ENCODE measurements at regions not wholly inside any gene's neighbourhood (a gene's known extent, or its start where the extent isn't known, plus 50 kb on each side); places are given as distances from the start of the nearest gene placed in this dataset.
A peak's percentile ranks its signal among the peaks of the same experiment; 100 is the strongest.

DNA sequence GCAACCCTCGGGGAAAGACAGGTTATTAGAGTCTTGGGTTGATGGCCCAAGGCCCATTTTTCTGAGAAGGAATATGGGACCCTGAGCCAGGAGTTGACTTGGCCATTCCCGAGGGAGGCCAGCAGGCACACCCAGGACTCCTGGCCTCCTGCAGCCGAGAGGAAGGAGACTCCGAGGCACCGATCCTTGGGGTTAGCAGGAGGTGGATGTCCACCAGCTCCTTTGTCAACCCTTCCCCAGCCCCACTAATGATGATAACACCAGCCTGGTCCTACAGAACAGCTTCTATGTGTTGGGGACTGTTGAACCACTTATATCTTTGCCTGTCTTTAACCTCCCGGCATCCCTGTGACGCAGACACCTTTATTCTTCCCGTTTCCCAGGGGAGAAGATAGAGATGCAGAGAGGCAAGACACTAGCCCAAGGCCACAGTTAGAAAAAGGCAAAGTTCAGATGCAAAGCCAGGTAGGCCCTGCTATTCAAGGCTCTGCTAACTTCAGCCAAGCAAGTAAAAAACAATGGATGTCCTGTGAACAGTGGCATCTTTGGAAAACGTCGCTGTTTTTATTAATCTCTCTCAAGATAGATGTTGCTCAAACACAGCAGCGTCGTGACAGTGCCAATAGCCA lies 767.3 kb upstream of the TBX3 start:
- TF ChIP-seq, protein P1, sequence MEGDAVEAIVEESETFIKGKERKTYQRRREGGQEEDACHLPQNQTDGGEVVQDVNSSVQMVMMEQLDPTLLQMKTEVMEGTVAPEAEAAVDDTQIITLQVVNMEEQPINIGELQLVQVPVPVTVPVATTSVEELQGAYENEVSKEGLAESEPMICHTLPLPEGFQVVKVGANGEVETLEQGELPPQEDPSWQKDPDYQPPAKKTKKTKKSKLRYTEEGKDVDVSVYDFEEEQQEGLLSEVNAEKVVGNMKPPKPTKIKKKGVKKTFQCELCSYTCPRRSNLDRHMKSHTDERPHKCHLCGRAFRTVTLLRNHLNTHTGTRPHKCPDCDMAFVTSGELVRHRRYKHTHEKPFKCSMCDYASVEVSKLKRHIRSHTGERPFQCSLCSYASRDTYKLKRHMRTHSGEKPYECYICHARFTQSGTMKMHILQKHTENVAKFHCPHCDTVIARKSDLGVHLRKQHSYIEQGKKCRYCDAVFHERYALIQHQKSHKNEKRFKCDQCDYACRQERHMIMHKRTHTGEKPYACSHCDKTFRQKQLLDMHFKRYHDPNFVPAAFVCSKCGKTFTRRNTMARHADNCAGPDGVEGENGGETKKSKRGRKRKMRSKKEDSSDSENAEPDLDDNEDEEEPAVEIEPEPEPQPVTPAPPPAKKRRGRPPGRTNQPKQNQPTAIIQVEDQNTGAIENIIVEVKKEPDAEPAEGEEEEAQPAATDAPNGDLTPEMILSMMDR (conservative IDR thresholded peaks at IDR 0.05), result no peak
- H3K27ac ChIP-seq, result peak overlapping the region; percentile 95

GRCh38 chr12:115450710-115451109 lies 766.7 kb upstream of the TBX3 start:
- TF ChIP-seq, protein P1 (conservative IDR thresholded peaks at IDR 0.05), result no peak
- H3K27ac ChIP-seq, result peak overlapping the region; percentile 95

GRCh38 chr12:115450017-115450416 lies 766.0 kb upstream of the TBX3 start:
- 0 out of 2 replicates have a peak overlapping the region, but pooled peaks have one; percentile 95 for H3K27ac ChIP-seq
- TF ChIP-seq, protein P1 (conservative IDR thresholded peaks at IDR 0.05), result no peak

DNA sequence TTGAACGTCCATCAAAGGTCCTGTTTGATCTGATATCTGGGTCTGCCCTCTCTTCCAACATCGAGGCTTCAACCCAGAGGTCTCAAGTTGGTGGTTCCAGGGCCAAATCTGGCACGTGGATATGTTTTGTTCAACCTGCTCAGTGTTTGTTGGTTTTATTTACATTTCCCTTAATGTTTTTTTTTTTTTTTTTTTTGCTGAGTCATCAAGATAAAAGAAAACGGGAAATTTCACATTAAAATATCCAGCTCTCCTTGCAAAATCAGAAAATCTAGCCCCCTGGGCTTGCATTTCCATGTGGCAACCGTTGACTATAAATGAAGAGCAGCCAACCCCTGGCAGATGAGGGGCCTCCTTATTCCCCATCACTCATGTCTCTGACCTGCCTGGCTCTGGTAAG lies 765.6 kb upstream of the TBX3 start:
- TF ChIP-seq, protein P1 (conservative IDR thresholded peaks at IDR 0.05), result no peak
- no peak overlapping the region for H3K27ac ChIP-seq

DNA sequence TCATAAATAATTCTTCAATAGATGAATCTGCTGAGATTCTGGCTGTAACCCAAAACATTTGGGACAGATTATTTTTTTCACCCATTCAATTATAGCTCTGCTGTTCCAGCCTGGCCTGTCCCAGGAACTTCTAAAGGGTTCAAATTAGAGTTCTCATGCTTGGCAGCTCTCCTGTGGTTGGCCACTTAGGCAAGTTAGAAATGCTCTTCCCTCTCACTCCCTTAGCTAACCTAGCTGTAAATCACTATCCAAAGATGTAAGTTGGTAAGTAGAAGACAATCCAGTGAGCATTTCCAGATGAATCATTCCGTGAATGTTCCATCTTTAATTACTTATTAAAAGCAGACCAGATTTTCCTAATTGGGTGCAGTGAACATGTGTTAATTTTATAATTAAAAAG lies 760.4 kb upstream of the TBX3 start:
- TF ChIP-seq, protein P1 (conservative IDR thresholded peaks at IDR 0.05), result no peak
- no peak overlapping the region for H3K27ac ChIP-seq

DNA sequence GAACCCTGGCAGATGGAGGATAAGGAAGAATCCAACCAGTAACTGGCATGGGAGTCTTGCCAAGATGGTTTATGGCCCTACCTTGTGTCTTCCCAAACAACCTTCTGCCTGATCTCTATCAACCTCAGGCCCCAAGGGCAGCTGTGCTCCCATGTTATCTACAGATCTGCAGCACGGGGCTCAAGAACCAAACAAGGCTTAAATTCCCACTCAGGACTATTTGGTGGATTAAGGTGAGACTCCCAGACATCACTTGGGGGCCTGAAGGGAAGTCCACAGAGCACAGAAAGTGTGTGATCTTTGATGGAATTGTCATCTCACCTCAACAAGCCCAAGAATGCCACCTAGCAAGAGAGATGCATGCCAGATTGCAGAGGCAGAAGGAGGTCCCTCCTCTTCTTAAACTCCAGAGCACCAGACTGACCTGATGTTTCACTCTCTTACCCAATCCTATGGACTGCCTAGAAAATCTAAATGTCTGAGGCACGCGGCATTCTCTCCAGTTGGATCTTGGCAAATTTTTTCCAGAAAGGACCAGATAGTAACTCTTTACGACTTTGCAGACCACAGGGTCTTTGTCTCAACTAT lies 759.5 kb upstream of the TBX3 start:
- TF ChIP-seq, protein P1 (conservative IDR thresholded peaks at IDR 0.05), result no peak
- no peak overlapping the region for H3K27ac ChIP-seq

DNA sequence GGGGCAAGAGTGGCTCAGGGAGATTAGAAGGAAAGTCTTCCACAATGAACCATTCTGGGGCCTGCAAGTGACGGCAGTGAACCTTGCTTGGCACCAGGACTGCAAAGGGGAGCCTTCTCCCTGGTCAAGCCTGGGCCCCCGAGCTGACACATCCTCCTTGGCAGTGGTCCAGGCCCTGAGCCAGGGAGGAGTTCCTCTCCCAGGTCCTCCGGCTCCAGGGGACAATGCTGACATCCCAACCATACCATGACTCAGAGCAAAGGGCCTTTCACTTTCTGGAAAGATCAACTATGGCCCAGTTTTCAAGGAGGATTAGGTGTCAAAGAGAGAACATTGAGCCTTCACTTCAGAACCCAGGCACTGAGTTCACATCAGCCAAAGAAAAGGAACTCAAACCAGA lies 756.5 kb upstream of the TBX3 start:
- H3K27ac ChIP-seq, result no peak overlapping the region
- TF ChIP-seq, protein P1 (conservative IDR thresholded peaks at IDR 0.05), result no peak
